Tibial nerve (tissue), 4 donors: ENCODE measurements at regions not wholly inside any gene's neighbourhood (a gene's known extent, or its start where the extent isn't known, plus 50 kb on each side); places are given as distances from the start of the nearest gene placed in this dataset.
"Not testable (repeated sequence)": the region's sequence is repeated elsewhere in the genome, so short reads cannot be mapped to it uniquely, and the experiment has no call there.

ENCODE experiments used
- DNase-seq, 2 donors: peaks; one replicate each; pipeline ENCODE4 v3.0.0-alpha.2; 2019; ENCODE audit warnings: low spot score in 2 of 2
- H3K27ac ChIP-seq, 4 donors: fragments of 200-600 bp; sonication (generic) in 3 of 4; one replicate each; pipeline ENCODE4 v1.5.1; 2017 to 2019; ENCODE audit warnings: mild to moderate bottlenecking in 1 of 4
- H3K27me3 ChIP-seq, 2 donors: fragments of 200-600 bp; sonication (generic) in 1 of 2; one replicate each; pipeline versions ENCODE4 v1.5.1 to v1.6.0; 2017 to 2019
- H3K36me3 ChIP-seq, 3 donors: fragments of 200-600 bp; sonication (generic); one replicate each; pipeline ENCODE4 v1.5.1; 2018 to 2019
- H3K4me1 ChIP-seq, 4 donors: fragments of 200-600 bp; sonication (generic) in 3 of 4; one replicate each; pipeline ENCODE4 v1.5.1; 2017 to 2019
- H3K4me3 ChIP-seq, 4 donors: fragments of 200-600 bp; sonication (generic) in 3 of 4; one replicate each; pipeline ENCODE4 v1.5.1; 2017 to 2019; ENCODE audit warnings: mild to moderate bottlenecking in 1 of 4, moderate library complexity in 1 of 4
- H3K9me3 ChIP-seq, 4 donors: fragments of 200-600 bp; sonication (generic) in 3 of 4; one replicate each; pipeline ENCODE4 v1.5.1; 2017 to 2019
- CTCF ChIP-seq, 5 experiments: fragments of 200-600 bp in 3 of 5; fragments of 450-650 bp in 2 of 5; sonication (generic) in 3 of 5; IDR thresholded peaks; one replicate each; pipeline ENCODE4 v1.5.1; 2016 to 2019; ENCODE audit warnings: antibody characterized with exemption in 5 of 5, mild to moderate bottlenecking in 3 of 5, moderate library complexity in 2 of 5
- EP300 ChIP-seq, 2 donors: sonication (generic); formaldehyde crosslinking; IDR thresholded peaks; one replicate each; pipeline ENCODE4 v1.6.1; 2017; ENCODE audit warnings: antibody characterized with exemption in 2 of 2, mild to moderate bottlenecking in 1 of 2
- POLR2A ChIP-seq, 2 donors: fragments of 450-650 bp; IDR thresholded peaks; one replicate each; pipeline ENCODE4 v1.6.1; 2017; ENCODE audit warnings: antibody characterized with exemption in 2 of 2, mild to moderate bottlenecking in 2 of 2, moderate library complexity in 2 of 2
- WGBS, 2 donors: methylation state at CpG; one replicate each; pipeline ENCODE4 v1.1.5; 2018; 5-methylcytosine and 5-hydroxymethylcytosine counted together

- Histone ChIP-seq H3K9me3 (no peaks in the 10 kb centered on the region), H3K27ac (no peak overlapping the region), H3K4me1 (no peaks in the 10 kb centered on the region), H3K4me3 (no peak overlapping the region), H3K27me3 (no peaks in the 10 kb centered on the region), H3K36me3 (no peaks in the 10 kb centered on the region)
- 25 to 39% methylated on average over 3 of the region's 3 CpGs for WGBS, 2 donors
- no peak for DNase-seq
- no peak for TF ChIP-seq CTCF (IDR thresholded peaks at IDR 0.05)
These were observed 146.5 kb upstream of the EDNRB start for GRCh38 chr13:78065141-78065540.

GRCh38 chr13:78061806-78062205 is 143.2 kb upstream of the EDNRB start:
- Histone ChIP-seq H3K9me3 (no peaks in the 10 kb centered on the region), H3K27ac (no peak overlapping the region), H3K27me3 (no peaks in the 10 kb centered on the region), H3K4me1 (no peaks in the 10 kb centered on the region), H3K4me3 (no peak overlapping the region), H3K36me3 (no peaks in the 10 kb centered on the region)
- no peak for TF ChIP-seq POLR2A (IDR thresholded peaks at IDR 0.05)
- no peak for TF ChIP-seq CTCF (IDR thresholded peaks at IDR 0.05)
- TF ChIP-seq EP300 (IDR thresholded peaks at IDR 0.05), result no peak
- DNase-seq, result no peak
- 87 to 97% methylated on average over 4 to 5 of the region's 5 CpGs for WGBS, 2 donors

- WGBS, 2 donors, result 91 to 93% methylated on average over 6 of the region's 6 CpGs
- Histone ChIP-seq H3K4me3 (no peak overlapping the region), H3K27me3 (no peaks in the 10 kb centered on the region), H3K9me3 (no peaks in the 10 kb centered on the region), H3K4me1 (no peaks in the 10 kb centered on the region), H3K27ac (no peak overlapping the region), H3K36me3 (no peaks in the 10 kb centered on the region)
- no peak for TF ChIP-seq EP300 (IDR thresholded peaks at IDR 0.05)
- no peak for TF ChIP-seq CTCF (IDR thresholded peaks at IDR 0.05)
- TF ChIP-seq POLR2A (IDR thresholded peaks at IDR 0.05), result no peak
- no peak for DNase-seq
These were observed 142.3 kb upstream of the EDNRB start for GRCh38 chr13:78060966-78061365.

- 93 to 97% methylated on average over 2 of the region's 2 CpGs for WGBS, 2 donors
These were observed 138.2 kb upstream of the EDNRB start for GRCh38 chr13:78056865-78057264.

GRCh38 chr13:78054157-78054556 is 135.5 kb upstream of the EDNRB start:
- Histone ChIP-seq H3K4me1 (no peaks in the 10 kb centered on the region), H3K27ac (no peak overlapping the region), H3K4me3 (no peak overlapping the region), H3K27me3 (no peaks in the 10 kb centered on the region), H3K36me3 (no peaks in the 10 kb centered on the region), H3K9me3 (no peaks in the 10 kb centered on the region)
- no peak for DNase-seq
- 60 to 63% methylated on average over 3 of the region's 3 CpGs for WGBS, 2 donors
- TF ChIP-seq POLR2A (IDR thresholded peaks at IDR 0.05), result no peak
- TF ChIP-seq EP300 (IDR thresholded peaks at IDR 0.05), result no peak
- no peak for TF ChIP-seq CTCF (IDR thresholded peaks at IDR 0.05)

More at GRCh38 chr13:78056865-78057264, 138.2 kb upstream of the EDNRB start:
- H3K27me3 ChIP-seq, DNase-seq, H3K27ac ChIP-seq, H3K4me1 ChIP-seq, H3K36me3 ChIP-seq, H3K4me3 ChIP-seq, H3K9me3 ChIP-seq: not testable (repeated sequence)

- Histone ChIP-seq H3K27ac (no peak overlapping the region), H3K27me3 (no peaks in the 10 kb centered on the region), H3K36me3 (no peaks in the 10 kb centered on the region), H3K9me3 (no peaks in the 10 kb centered on the region), H3K4me3 (no peak overlapping the region), H3K4me1 (no peaks in the 10 kb centered on the region)
- TF ChIP-seq CTCF (IDR thresholded peaks at IDR 0.05) (no peak), EP300 (IDR thresholded peaks at IDR 0.05) (no peak), POLR2A (IDR thresholded peaks at IDR 0.05) (no peak)
- WGBS, 2 donors, result 92 to 97% methylated on average over 1 of the region's 1 CpG
- DNase-seq, result no peak
These were observed 128.5 kb upstream of the EDNRB start for GRCh38 chr13:78047151-78047550.
